CD4-positive, alpha-beta T cell treated with Interleukin-4 for 4 hours (primary cell): ENCODE measurements at regions not wholly inside any gene's neighbourhood (a gene's known extent, or its start where the extent isn't known, plus 50 kb on each side); places are given as distances from the start of the nearest gene placed in this dataset.
A peak's percentile ranks its signal among the peaks of the same experiment; 100 is the strongest.
"Not testable (repeated sequence)": the region's sequence is repeated elsewhere in the genome, so short reads cannot be mapped to it uniquely, and the experiment has no call there.

Experiments
- DNase-seq: peaks from one replicate; pipeline ENCODE4 v3.0.0-alpha.2; 2020

- DNase-seq, result not testable (repeated sequence)
Measured at GRCh38 chr11:71723991-71724390, 109.0 kb upstream of the DEFB108B start.

- DNase-seq, result not testable (repeated sequence)
Measured at GRCh38 chr11:71730748-71731147, 102.3 kb upstream of the DEFB108B start.

- DNase-seq, result peak; percentile 19
Measured at GRCh38 chr11:71734368-71734767, 98.6 kb upstream of the DEFB108B start.

- DNase-seq, result not testable (repeated sequence)
Measured at GRCh38 chr11:71738317-71738716, 94.7 kb upstream of the DEFB108B start.

GRCh38 chr11:71743385-71743784, 89.6 kb upstream of the DEFB108B start:
- not testable (repeated sequence) for DNase-seq

- not testable (repeated sequence) for DNase-seq
Measured at GRCh38 chr11:71745656-71746055, 87.3 kb upstream of the DEFB108B start.

- DNase-seq, result not testable (repeated sequence)
Measured at GRCh38 chr11:71746263-71746662, 86.7 kb upstream of the DEFB108B start.

- not testable (repeated sequence) for DNase-seq
Measured at GRCh38 chr11:71748965-71749620, 83.9 kb upstream of the DEFB108B start.

- DNase-seq, result not testable (repeated sequence)
Measured at GRCh38 chr11:71750908-71751307, 82.1 kb upstream of the DEFB108B start.

GRCh38 chr11:71764695-71765491, 68.1 kb upstream of the DEFB108B start:
- not testable (repeated sequence) for DNase-seq

- DNase-seq, result not testable (repeated sequence)
Measured at GRCh38 chr11:71767016-71767415, 66.0 kb upstream of the DEFB108B start.

GRCh38 chr11:71772193-71772592, 60.8 kb upstream of the DEFB108B start:
- DNase-seq, result not testable (repeated sequence)

- DNase-seq, result no peak
Measured at GRCh38 chr11:71774603-71775222, 58.3 kb upstream of the DEFB108B start.

GRCh38 chr11:71780116-71780515, 52.9 kb upstream of the DEFB108B start:
- not testable (repeated sequence) for DNase-seq

- DNase-seq, result not testable (repeated sequence)
Measured at GRCh38 chr11:71780771-71781170, 52.2 kb upstream of the DEFB108B start.

GRCh38 chr11:71781491-71781890, 51.5 kb upstream of the DEFB108B start:
- DNase-seq, result not testable (repeated sequence)

- not testable (repeated sequence) for DNase-seq
Measured at GRCh38 chr11:71782229-71782861, 50.7 kb upstream of the DEFB108B start.

- DNase-seq, result not testable (repeated sequence)
Measured at GRCh38 chr11:71783191-71783590, 49.8 kb upstream of the DEFB108B start.
